ENCODE measurements at regions not wholly inside any gene's neighbourhood (a gene's known extent, or its start where the extent isn't known, plus 50 kb on each side); places are given as distances from the start of the nearest gene placed in this dataset.

- TF ChIP-seq POLR2A (IDR thresholded peaks at IDR 0.05) (no peak), CTCF (IDR thresholded peaks at IDR 0.05) (no peak)
Observed at GRCh38 chr9:90271707-90272106, 370.9 kb downstream of the DIRAS2 start.
